ENCODE measurements at regions not wholly inside any gene's neighbourhood (a gene's known extent, or its start where the extent isn't known, plus 50 kb on each side); places are given as distances from the start of the nearest gene placed in this dataset.

- FAIRE-seq (no peak), DNase-seq (ENCODE audit: low spot score in 2 of 2) (no peak)
These were observed 1226.8 kb upstream of the CITED2 start for GRCh38 chr6:140601021-140601808.

- no peak for FAIRE-seq
These were observed 1225.5 kb upstream of the CITED2 start for GRCh38 chr6:140599916-140600315.

GRCh38 chr6:140597181-140597580, 1222.7 kb upstream of the CITED2 start:
- DNase-seq (ENCODE audit: low spot score in 2 of 2) (no peak), FAIRE-seq (no peak)

More at GRCh38 chr6:140599916-140600315, 1225.5 kb upstream of the CITED2 start:
- DNase-seq (ENCODE audit: low spot score in 2 of 2) = no peak

- FAIRE-seq = no peak
These were observed 1220.3 kb upstream of the CITED2 start for GRCh38 chr6:140594806-140595128.

GRCh38 chr6:140592877-140593276, 1218.4 kb upstream of the CITED2 start:
- no peak for DNase-seq (ENCODE audit: low spot score in 2 of 2)
- no peak for FAIRE-seq

More at GRCh38 chr6:140594806-140595128, 1220.3 kb upstream of the CITED2 start:
- DNase-seq (ENCODE audit: low spot score in 2 of 2) = no peak

GRCh38 chr6:140590641-140591040, 1216.2 kb upstream of the CITED2 start:
- FAIRE-seq (no peak), DNase-seq (ENCODE audit: low spot score in 2 of 2) (no peak)

GRCh38 chr6:140586426-140587061, 1212.1 kb upstream of the CITED2 start:
- DNase-seq (ENCODE audit: low spot score in 2 of 2) = no peak
- no peak for FAIRE-seq

- DNase-seq (ENCODE audit: low spot score in 2 of 2) = no peak
- FAIRE-seq = no peak
These were observed 1207.2 kb upstream of the CITED2 start for GRCh38 chr6:140581601-140582000.

GRCh38 chr6:140579918-140580317, 1205.5 kb upstream of the CITED2 start:
- FAIRE-seq (no peak), DNase-seq (ENCODE audit: low spot score in 2 of 2) (no peak)

GRCh38 chr6:140576004-140576555, 1201.6 kb upstream of the CITED2 start:
- DNase-seq (ENCODE audit: low spot score in 2 of 2) (no peak), FAIRE-seq (no peak)

- DNase-seq (ENCODE audit: low spot score in 2 of 2) (no peak), FAIRE-seq (no peak)
These were observed 1198.4 kb upstream of the CITED2 start for GRCh38 chr6:140572867-140573266.

- DNase-seq (ENCODE audit: low spot score in 2 of 2) (no peak), FAIRE-seq (no peak)
These were observed 1197.7 kb upstream of the CITED2 start for GRCh38 chr6:140572129-140572528.

- FAIRE-seq (no peak), DNase-seq (ENCODE audit: low spot score in 2 of 2) (no peak)
These were observed 1196.7 kb upstream of the CITED2 start for GRCh38 chr6:140571145-140571544.

GRCh38 chr6:140567466-140567865, 1193.0 kb upstream of the CITED2 start:
- FAIRE-seq (no peak), DNase-seq (ENCODE audit: low spot score in 2 of 2) (no peak)

- DNase-seq (ENCODE audit: low spot score in 2 of 2) = no peak
- FAIRE-seq = no peak
These were observed 1192.4 kb upstream of the CITED2 start for GRCh38 chr6:140566781-140567277.

GRCh38 chr6:140563728-140564127, 1189.3 kb upstream of the CITED2 start:
- FAIRE-seq (no peak), DNase-seq (ENCODE audit: low spot score in 2 of 2) (no peak)

- no peak for FAIRE-seq
- DNase-seq (ENCODE audit: low spot score in 2 of 2) = no peak
These were observed 1187.3 kb upstream of the CITED2 start for GRCh38 chr6:140561701-140562100.

GRCh38 chr6:140560671-140561070, 1186.2 kb upstream of the CITED2 start:
- no peak for FAIRE-seq

GRCh38 chr6:140559458-140559857, 1185.0 kb upstream of the CITED2 start:
- peak; percentile 67 for FAIRE-seq

More at GRCh38 chr6:140560671-140561070, 1186.2 kb upstream of the CITED2 start:
- DNase-seq (ENCODE audit: low spot score in 2 of 2) = no peak

GRCh38 chr6:140554421-140554820, 1180.0 kb upstream of the CITED2 start:
- FAIRE-seq (no peak), DNase-seq (ENCODE audit: low spot score in 2 of 2) (no peak)

More at GRCh38 chr6:140559458-140559857, 1185.0 kb upstream of the CITED2 start:
- no peak for DNase-seq (ENCODE audit: low spot score in 2 of 2)

GRCh38 chr6:140548366-140548765, 1173.9 kb upstream of the CITED2 start:
- DNase-seq (ENCODE audit: low spot score in 2 of 2) (no peak), FAIRE-seq (no peak)

All from frontal cortex (tissue), 3 donors.